ENCODE measurements at regions not wholly inside any gene's neighbourhood (a gene's known extent, or its start where the extent isn't known, plus 50 kb on each side); places are given as distances from the start of the nearest gene placed in this dataset.

DNA sequence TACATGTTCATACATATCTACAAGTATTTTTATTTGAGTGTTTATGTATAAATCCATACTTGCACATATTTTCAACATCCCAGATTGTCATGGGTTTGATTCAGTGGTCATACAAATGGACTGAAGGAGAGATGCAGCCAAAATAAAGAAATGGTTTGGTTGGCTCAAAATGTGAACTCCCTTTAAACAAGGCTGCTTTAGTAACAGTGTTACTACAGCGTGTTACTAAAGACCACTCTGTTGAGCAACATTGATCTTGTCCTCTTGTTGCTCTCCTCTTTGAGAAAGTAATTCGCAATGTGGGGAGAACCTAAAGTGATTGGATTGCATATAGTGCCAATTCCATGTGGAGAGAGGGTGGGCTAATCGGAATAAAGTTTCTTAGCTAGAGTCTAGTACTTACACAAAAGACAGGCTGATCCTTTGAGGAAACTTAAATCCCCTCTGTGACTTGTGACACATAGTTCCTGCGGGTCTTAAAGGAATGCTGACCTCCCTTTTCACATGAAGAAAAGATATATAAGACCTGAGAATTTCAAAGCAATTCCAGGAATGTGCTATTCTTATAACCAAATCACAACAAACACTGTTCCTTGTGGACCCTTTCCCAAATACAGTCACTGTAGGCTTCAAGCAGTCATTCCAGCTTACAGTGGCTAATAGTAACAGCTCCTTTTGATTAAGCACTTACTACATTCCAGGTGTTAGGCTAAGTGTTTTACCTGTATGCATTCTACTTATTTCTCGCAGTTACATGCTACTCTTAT lies 144.3 kb downstream of the FZD1 start:
- H3K27me3 ChIP-seq (ENCODE audit: low read length): peaks cover 33% of the 10 kb centered on the region
- H3K9ac ChIP-seq (ENCODE audit: low read length): no peak overlapping the region
- no peaks in the 10 kb centered on the region for H4K20me1 ChIP-seq (ENCODE audit: low read length)
- H3F3A ChIP-seq (ENCODE audit: low read length, unreplicated experiment): no peaks in the 10 kb centered on the region
- DNase-seq (no peak), ATAC-seq (no peak)
- H3K9me2 ChIP-seq (replicated peaks; ENCODE audit: low read length): no peaks in the 10 kb centered on the region
- POLR2A ChIA-PET (ENCODE audit: unreplicated experiment): no interaction called here
- H3K36me3 ChIP-seq (ENCODE audit: low read depth, low read length): no peaks in the 10 kb centered on the region
- H3K27ac ChIP-seq (ENCODE audit: low read length): no peak overlapping the region
- intact Hi-C loops (cut with micrococcal nuclease): no loop called here
- no peak overlapping the region for H2AFZ ChIP-seq (ENCODE audit: low read length)
- no peak overlapping the region for H3K4me3 ChIP-seq (ENCODE audit: low read length)
- CTCF ChIA-PET: no interaction called here
- no TSS peak for BruUV-seq (replicated peaks)
- H3K4me1 ChIP-seq (ENCODE audit: insufficient read depth, low read length): no peaks in the 10 kb centered on the region
- no peak overlapping the region for H3K4me2 ChIP-seq (ENCODE audit: low read length)
- no peaks in the 10 kb centered on the region for H3K9me3 ChIP-seq (ENCODE audit: low read length)
- TF ChIP-seq EZH2phosphoT487 (IDR thresholded peaks at IDR 0.05; ENCODE audit: borderline replicate concordance, low read length) (no peak), EZH2 (IDR thresholded peaks at IDR 0.05; ENCODE audit: low read length, unreplicated experiment) (no peak)
- TF ChIP-seq, protein P1, sequence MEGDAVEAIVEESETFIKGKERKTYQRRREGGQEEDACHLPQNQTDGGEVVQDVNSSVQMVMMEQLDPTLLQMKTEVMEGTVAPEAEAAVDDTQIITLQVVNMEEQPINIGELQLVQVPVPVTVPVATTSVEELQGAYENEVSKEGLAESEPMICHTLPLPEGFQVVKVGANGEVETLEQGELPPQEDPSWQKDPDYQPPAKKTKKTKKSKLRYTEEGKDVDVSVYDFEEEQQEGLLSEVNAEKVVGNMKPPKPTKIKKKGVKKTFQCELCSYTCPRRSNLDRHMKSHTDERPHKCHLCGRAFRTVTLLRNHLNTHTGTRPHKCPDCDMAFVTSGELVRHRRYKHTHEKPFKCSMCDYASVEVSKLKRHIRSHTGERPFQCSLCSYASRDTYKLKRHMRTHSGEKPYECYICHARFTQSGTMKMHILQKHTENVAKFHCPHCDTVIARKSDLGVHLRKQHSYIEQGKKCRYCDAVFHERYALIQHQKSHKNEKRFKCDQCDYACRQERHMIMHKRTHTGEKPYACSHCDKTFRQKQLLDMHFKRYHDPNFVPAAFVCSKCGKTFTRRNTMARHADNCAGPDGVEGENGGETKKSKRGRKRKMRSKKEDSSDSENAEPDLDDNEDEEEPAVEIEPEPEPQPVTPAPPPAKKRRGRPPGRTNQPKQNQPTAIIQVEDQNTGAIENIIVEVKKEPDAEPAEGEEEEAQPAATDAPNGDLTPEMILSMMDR (conservative IDR thresholded peaks at IDR 0.05; ENCODE audit: low read depth, low read length): no peak
- H3K79me2 ChIP-seq (ENCODE audit: low read length): no peaks in the 10 kb centered on the region

- Histone ChIP-seq H3K9ac (ENCODE audit: low read length) (no peak overlapping the region), H3K36me3 (ENCODE audit: low read depth, low read length) (no peaks in the 10 kb centered on the region), H3F3A (ENCODE audit: low read length, unreplicated experiment) (no peaks in the 10 kb centered on the region), H3K79me2 (ENCODE audit: low read length) (no peaks in the 10 kb centered on the region), H3K4me1 (ENCODE audit: insufficient read depth, low read length) (no peaks in the 10 kb centered on the region), H3K4me3 (ENCODE audit: low read length) (no peak overlapping the region), H3K4me2 (ENCODE audit: low read length) (no peak overlapping the region), H3K27ac (ENCODE audit: low read length) (no peak overlapping the region), H4K20me1 (ENCODE audit: low read length) (no peaks in the 10 kb centered on the region), H2AFZ (ENCODE audit: low read length) (no peak overlapping the region), H3K27me3 (ENCODE audit: low read length) (peaks cover 56% of the 10 kb centered on the region), H3K9me2 (replicated peaks; ENCODE audit: low read length) (no peaks in the 10 kb centered on the region), H3K9me3 (ENCODE audit: low read length) (no peaks in the 10 kb centered on the region)
- TF ChIP-seq EZH2 (IDR thresholded peaks at IDR 0.05; ENCODE audit: low read length, unreplicated experiment) (no peak), EZH2phosphoT487 (IDR thresholded peaks at IDR 0.05; ENCODE audit: borderline replicate concordance, low read length) (no peak)
- TF ChIP-seq, protein P1 (conservative IDR thresholded peaks at IDR 0.05; ENCODE audit: low read depth, low read length): no peak
- DNase-seq: no peak
- ChIA-PET POLR2A (ENCODE audit: unreplicated experiment) (interaction anchor here (0.6 kb wide), 1 partner anchor 387 kb away, joined by 5 read pairs; no protein-coding TSS in a partner anchor), CTCF (no interaction called here)
- ATAC-seq: no peak
- no TSS peak for BruUV-seq (replicated peaks)
- intact Hi-C loops (cut with micrococcal nuclease): no loop called here
These were observed 146.8 kb downstream of the FZD1 start for GRCh38 chr7:91411060-91411459.

DNA sequence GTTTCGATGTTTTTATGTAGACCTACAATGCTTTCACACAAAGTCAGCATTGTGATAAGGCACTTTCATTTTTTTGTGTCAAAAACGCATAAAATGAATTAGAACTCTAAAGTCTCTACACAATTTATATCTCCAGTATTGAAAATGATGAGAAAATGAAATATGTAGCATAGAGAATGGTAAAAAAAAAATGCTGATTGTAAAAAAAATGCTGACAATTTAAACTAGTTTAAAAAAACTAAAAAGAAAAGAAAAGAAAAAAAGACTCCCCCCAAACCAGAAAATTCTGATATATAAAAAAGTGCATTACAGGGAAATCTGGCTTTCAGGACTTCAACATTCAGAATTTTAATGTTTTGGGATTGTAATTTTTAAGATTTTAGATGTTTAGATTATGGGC lies 148.1 kb downstream of the FZD1 start:
- Histone ChIP-seq H3K9me2 (replicated peaks; ENCODE audit: low read length) (no peaks in the 10 kb centered on the region), H3K4me2 (ENCODE audit: low read length) (no peak overlapping the region), H3K36me3 (ENCODE audit: low read depth, low read length) (no peaks in the 10 kb centered on the region), H4K20me1 (ENCODE audit: low read length) (no peaks in the 10 kb centered on the region), H3K79me2 (ENCODE audit: low read length) (no peaks in the 10 kb centered on the region), H3K9me3 (ENCODE audit: low read length) (no peaks in the 10 kb centered on the region), H3F3A (ENCODE audit: low read length, unreplicated experiment) (no peaks in the 10 kb centered on the region), H2AFZ (ENCODE audit: low read length) (no peak overlapping the region), H3K4me1 (ENCODE audit: insufficient read depth, low read length) (no peaks in the 10 kb centered on the region), H3K27me3 (ENCODE audit: low read length) (peaks cover 68% of the 10 kb centered on the region), H3K9ac (ENCODE audit: low read length) (no peak overlapping the region), H3K4me3 (ENCODE audit: low read length) (no peak overlapping the region), H3K27ac (ENCODE audit: low read length) (no peak overlapping the region)
- ChIA-PET POLR2A (ENCODE audit: unreplicated experiment) (no interaction called here), CTCF (no interaction called here)
- DNase-seq (no peak), ATAC-seq (no peak)
- TF ChIP-seq, protein P1 (conservative IDR thresholded peaks at IDR 0.05; ENCODE audit: low read depth, low read length): no peak
- TF ChIP-seq EZH2 (IDR thresholded peaks at IDR 0.05; ENCODE audit: low read length, unreplicated experiment) (no peak), EZH2phosphoT487 (IDR thresholded peaks at IDR 0.05; ENCODE audit: borderline replicate concordance, low read length) (no peak)
- no TSS peak for BruUV-seq (replicated peaks)
- intact Hi-C loops (cut with micrococcal nuclease): no loop called here
